Thyroid gland (tissue), 4 donors: ENCODE measurements at regions not wholly inside any gene's neighbourhood (a gene's known extent, or its start where the extent isn't known, plus 50 kb on each side); places are given as distances from the start of the nearest gene placed in this dataset.

ENCODE experiments used
- CTCF ChIP-seq, 6 experiments: fragments of 200-600 bp in 3 of 6; fragments of 450-650 bp in 3 of 6; sonication (generic) in 3 of 6; IDR thresholded peaks; one replicate each; pipeline ENCODE4 v1.5.1; 2016 to 2019; ENCODE audit warnings: antibody characterized with exemption in 6 of 6, mild to moderate bottlenecking in 2 of 6, inconsistent platforms in 1 of 6, moderate library complexity in 1 of 6
- POLR2A ChIP-seq, 2 donors: fragments of 450-650 bp; IDR thresholded peaks; one replicate each; pipeline ENCODE4 v1.6.1; 2017; ENCODE audit warnings: antibody characterized with exemption in 2 of 2, mild to moderate bottlenecking in 2 of 2, moderate library complexity in 1 of 2

GRCh38 chr18:78584459-78585022 is 395.1 kb upstream of the SALL3 start:
- TF ChIP-seq CTCF (IDR thresholded peaks at IDR 0.05) (no peak), POLR2A (IDR thresholded peaks at IDR 0.05) (no peak)
